Retinal pigment epithelial cell (primary cell): ENCODE measurements at regions not wholly inside any gene's neighbourhood (a gene's known extent, or its start where the extent isn't known, plus 50 kb on each side); places are given as distances from the start of the nearest gene placed in this dataset.

ENCODE experiments used
- DNase-seq: peaks from one replicate; pipeline ENCODE4 v3.0.0-alpha.2; 2010; ENCODE audit warnings: low read depth
- H3K4me3 ChIP-seq: 2 replicates; pipeline ENCODE4 v1.5.1; 2011; ENCODE audit warnings: mild to moderate bottlenecking, low read length, control low read depth, moderate library complexity
- TF ChIP-seq, protein P1 (sequence below): conservative IDR thresholded peaks from 2 replicates; pipeline ENCODE4 v1.5.1; 2011; ENCODE audit warnings: low read depth, low read length, control low read depth, inconsistent platforms

DNA sequence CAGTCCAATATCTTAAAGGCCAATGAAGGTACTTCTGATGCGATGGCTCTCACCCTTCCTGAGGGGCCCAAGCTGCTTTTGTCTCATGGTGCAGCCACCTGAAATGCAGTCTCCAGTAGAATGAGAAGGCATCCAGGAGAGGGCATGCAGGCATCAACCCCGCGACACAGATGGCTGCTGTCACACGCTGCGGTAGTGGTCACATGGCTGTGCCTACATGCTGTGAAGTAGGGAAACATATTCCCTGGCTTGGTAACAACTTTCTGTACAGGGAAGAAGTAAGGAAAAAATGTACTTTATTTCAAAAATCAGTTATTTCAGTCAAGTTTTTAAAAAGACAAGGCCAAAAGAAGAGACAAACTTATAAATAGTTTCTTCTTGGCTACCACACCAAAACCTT, 139.9 kb downstream of the TRIML1 start:
- DNase-seq = no peak
- TF ChIP-seq, protein P1, sequence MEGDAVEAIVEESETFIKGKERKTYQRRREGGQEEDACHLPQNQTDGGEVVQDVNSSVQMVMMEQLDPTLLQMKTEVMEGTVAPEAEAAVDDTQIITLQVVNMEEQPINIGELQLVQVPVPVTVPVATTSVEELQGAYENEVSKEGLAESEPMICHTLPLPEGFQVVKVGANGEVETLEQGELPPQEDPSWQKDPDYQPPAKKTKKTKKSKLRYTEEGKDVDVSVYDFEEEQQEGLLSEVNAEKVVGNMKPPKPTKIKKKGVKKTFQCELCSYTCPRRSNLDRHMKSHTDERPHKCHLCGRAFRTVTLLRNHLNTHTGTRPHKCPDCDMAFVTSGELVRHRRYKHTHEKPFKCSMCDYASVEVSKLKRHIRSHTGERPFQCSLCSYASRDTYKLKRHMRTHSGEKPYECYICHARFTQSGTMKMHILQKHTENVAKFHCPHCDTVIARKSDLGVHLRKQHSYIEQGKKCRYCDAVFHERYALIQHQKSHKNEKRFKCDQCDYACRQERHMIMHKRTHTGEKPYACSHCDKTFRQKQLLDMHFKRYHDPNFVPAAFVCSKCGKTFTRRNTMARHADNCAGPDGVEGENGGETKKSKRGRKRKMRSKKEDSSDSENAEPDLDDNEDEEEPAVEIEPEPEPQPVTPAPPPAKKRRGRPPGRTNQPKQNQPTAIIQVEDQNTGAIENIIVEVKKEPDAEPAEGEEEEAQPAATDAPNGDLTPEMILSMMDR = no peak
- H3K4me3 ChIP-seq = no peak overlapping the region

DNA sequence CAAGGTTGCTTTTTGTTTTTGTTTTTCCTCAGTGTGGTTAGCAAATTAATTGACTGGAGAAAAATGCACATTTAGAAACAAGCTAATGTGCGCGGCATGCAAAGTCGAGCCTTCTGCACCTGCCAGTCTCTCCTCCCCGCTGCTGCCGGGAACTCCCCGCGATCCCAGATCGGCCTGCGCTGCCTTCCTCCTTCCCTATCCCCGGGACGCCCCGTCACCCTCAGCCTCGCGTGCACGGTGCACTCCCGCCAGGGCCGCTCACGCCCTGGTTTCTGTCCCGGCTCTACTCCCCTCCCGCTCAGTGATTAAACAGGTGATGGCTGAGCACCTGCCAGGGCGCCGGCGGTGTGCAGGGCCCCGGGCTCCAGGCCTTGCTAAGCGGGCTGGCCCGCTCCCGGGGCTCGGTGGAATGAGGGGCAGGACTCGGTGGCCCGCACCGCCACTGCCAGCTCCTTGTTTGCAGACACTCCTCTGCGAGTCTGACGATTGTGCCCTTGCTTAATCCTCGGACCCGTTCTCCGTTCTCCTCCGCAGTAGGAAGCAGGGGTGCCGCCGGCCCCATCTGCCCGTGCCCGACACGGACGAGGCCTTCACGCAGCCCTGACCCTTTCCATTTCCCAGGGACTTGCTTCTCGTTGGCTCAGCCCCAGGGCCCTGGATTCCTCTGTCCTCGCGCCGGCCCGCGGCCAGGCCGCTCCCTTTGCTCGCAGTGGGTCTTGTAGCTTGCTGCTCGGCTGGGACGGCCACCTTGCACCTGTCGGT, 143.4 kb downstream of the TRIML1 start:
- no peak for DNase-seq
- peak overlapping the region; percentile 21 for H3K4me3 ChIP-seq
- TF ChIP-seq, protein P1 = no peak

DNA sequence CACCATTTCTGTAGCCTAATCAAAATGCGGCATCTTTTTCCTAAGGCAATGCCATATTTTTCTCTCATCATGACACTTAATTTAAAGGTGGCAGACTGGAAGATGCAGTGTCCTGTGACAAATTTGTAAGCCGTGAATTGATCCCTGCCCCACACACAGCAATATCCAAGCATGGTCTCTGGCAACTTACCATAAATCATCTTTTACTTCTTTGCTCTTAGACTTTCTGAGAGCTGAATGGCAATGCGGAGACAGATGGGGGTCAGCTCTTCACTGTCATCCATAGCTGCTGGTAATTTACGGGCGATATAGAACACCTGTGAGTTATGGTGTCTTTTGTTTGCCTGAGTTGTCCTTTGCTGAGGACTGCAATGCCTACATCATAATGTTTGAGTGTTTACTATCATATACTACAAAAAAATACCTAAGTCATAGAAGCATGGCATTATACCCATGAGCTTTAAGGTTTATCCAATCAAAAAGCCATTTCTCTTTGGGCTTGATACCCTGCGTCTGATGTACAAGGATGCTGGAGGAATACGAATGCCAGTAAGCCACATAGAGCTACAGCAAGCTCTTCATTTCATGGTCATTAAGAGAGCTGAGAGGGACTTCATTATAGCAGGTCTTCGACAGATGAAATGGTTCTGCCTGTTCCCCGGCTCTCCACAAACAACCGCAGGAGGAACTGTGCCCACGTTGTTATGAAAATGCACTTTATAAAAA, 148.1 kb downstream of the TRIML1 start:
- no peak for DNase-seq
- TF ChIP-seq, protein P1 = no peak
- H3K4me3 ChIP-seq = no peak overlapping the region

DNA sequence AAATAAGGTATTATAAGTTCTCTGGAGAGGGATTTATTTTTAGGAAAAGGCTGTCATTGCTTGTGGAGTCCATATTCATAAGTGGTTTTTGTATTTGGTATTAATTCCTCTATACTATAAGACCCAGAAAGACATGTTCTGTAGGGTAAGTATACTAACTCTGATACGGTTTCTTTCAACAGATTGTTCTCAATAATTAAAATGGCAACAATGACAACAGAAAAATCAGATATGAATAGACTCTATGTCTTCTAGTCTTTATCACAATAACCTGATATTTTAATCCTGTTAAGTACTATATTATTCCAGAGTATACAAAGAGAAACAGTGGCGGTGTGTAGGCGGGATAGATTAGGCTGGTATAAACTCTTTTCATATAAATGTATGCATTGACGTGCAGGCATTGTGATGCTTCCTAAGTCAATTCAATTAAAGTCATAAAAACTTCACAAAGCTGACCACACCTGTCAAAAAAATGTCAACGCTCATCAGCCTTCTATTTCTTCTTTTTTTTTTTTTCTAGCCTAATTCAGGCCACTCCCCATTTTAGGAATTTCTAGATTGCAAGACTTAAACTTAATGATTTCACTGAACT, 150.4 kb downstream of the TRIML1 start:
- DNase-seq = no peak
- no peak overlapping the region for H3K4me3 ChIP-seq
- TF ChIP-seq, protein P1 = no peak

DNA sequence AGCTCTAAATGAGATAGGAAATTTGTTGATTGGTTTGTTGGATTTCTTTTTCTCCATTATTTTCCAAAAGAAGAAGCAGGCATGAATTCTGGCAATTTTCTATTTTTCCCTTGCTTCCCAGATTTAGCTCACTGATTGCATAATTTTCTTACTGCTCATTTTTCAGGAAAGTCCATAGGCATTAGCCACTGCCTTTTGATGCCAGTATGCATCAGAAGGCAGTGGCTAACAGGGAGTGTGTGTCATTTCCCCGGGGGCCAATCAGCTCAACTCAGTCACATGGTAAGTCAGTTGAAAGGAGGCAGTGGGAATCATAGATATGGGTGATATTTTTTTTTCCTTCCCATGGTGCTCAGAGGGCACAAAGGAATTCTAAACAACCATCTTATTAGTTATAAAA, 156.7 kb downstream of the TRIML1 start:
- TF ChIP-seq, protein P1 = no peak
- no peak overlapping the region for H3K4me3 ChIP-seq
- DNase-seq = no peak

DNA sequence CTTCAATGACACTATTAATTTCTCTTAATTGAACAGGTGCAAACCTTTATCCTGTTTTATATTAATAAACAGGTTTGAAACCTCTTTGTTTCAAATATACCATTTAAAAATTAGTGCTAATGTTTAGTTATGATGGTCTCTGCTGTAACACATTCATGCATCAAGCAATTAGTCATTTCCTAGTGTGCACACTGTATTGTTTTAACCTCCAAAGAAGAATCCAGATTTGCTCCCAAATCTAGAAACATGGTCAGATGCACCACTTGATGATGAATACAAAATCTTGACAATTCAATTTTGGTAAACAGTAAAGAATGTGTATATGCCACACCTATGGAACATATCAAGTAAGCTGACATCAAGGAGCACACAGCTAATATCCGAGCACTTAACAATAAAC, 157.1 kb downstream of the TRIML1 start:
- TF ChIP-seq, protein P1 = no peak
- no peak for DNase-seq
- H3K4me3 ChIP-seq = no peak overlapping the region
